Ascending aorta (tissue), 2 donors: ENCODE measurements at regions not wholly inside any gene's neighbourhood (a gene's known extent, or its start where the extent isn't known, plus 50 kb on each side); places are given as distances from the start of the nearest gene placed in this dataset.

ENCODE experiments used
- DNase-seq, 2 donors: peaks; one replicate each; pipeline ENCODE4 v3.0.0-alpha.2; 2019; ENCODE audit warnings: low spot score in 2 of 2
- H3K27ac ChIP-seq, 2 donors: fragments of 200-600 bp; sonication (generic); one replicate each; pipeline ENCODE4 v1.5.1; 2016 to 2017; ENCODE audit warnings: mild to moderate bottlenecking in 1 of 2
- H3K27me3 ChIP-seq: fragments of 200-600 bp; sonication (generic); one replicate; pipeline ENCODE4 v1.5.1; 2017
- H3K36me3 ChIP-seq, 2 donors: fragments of 200-600 bp; sonication (generic); one replicate each; pipeline ENCODE4 v1.5.1; 2016
- H3K4me1 ChIP-seq, 2 donors: fragments of 200-600 bp; sonication (generic); one replicate each; pipeline ENCODE4 v1.5.1; 2016 to 2017; ENCODE audit warnings: mild to moderate bottlenecking in 1 of 2
- H3K4me3 ChIP-seq, 2 donors: fragments of 200-600 bp; sonication (generic); one replicate each; pipeline ENCODE4 v1.5.1; 2016 to 2017; ENCODE audit warnings: mild to moderate bottlenecking in 1 of 2
- H3K9me3 ChIP-seq, 2 donors: fragments of 200-600 bp; sonication (generic); one replicate each; pipeline ENCODE4 v1.5.1; 2016
- CTCF ChIP-seq, 3 experiments: fragments of 200-600 bp in 2 of 3; fragments of 450-650 bp in 1 of 3; sonication (generic) in 2 of 3; IDR thresholded peaks; one replicate each; pipeline ENCODE4 v1.5.1; 2016 to 2019; ENCODE audit warnings: antibody characterized with exemption in 3 of 3, mild to moderate bottlenecking in 1 of 3, moderate library complexity in 1 of 3
- intact Hi-C: fragments of 100-400 bp; cut with DNase I; formaldehyde crosslinking; loops from one replicate; pipeline ENCODE4 v1.15.1; 2023

GRCh38 chr20:7178004-7178403 lies 410.5 kb downstream of the BMP2 start:
- Histone ChIP-seq H3K4me1 (no peaks in the 10 kb centered on the region), H3K27me3 (no peaks in the 10 kb centered on the region)
- intact Hi-C loops = no loop called here

GRCh38 chr20:7180256-7181045 lies 413.0 kb downstream of the BMP2 start:
- DNase-seq = no peak
- H3K4me1 ChIP-seq = no peaks in the 10 kb centered on the region
- H3K27me3 ChIP-seq = no peaks in the 10 kb centered on the region
- no peak overlapping the region for H3K4me3 ChIP-seq
- TF ChIP-seq CTCF (IDR thresholded peaks at IDR 0.05) = no peak
- intact Hi-C loops = no loop called here
- H3K36me3 ChIP-seq = no peaks in the 10 kb centered on the region
- H3K27ac ChIP-seq = no peak overlapping the region
- no peaks in the 10 kb centered on the region for H3K9me3 ChIP-seq

More at GRCh38 chr20:7178004-7178403, 410.5 kb downstream of the BMP2 start:
- DNase-seq = no peak
- Histone ChIP-seq H3K9me3 (no peaks in the 10 kb centered on the region), H3K4me3 (no peak overlapping the region), H3K36me3 (no peaks in the 10 kb centered on the region), H3K27ac (no peak overlapping the region)
- TF ChIP-seq CTCF (IDR thresholded peaks at IDR 0.05) = no peak

- Histone ChIP-seq H3K27me3 (no peaks in the 10 kb centered on the region), H3K27ac (no peak overlapping the region), H3K9me3 (no peaks in the 10 kb centered on the region), H3K36me3 (no peaks in the 10 kb centered on the region), H3K4me1 (no peaks in the 10 kb centered on the region), H3K4me3 (no peak overlapping the region)
- no peak for DNase-seq
- intact Hi-C loops = no loop called here
- TF ChIP-seq CTCF (IDR thresholded peaks at IDR 0.05) = no peak
Measured at GRCh38 chr20:7189231-7189630, 421.7 kb downstream of the BMP2 start.

- TF ChIP-seq CTCF (IDR thresholded peaks at IDR 0.05) = no peak
- Histone ChIP-seq H3K4me1 (no peaks in the 10 kb centered on the region), H3K27me3 (no peaks in the 10 kb centered on the region), H3K4me3 (no peak overlapping the region), H3K9me3 (no peaks in the 10 kb centered on the region), H3K36me3 (no peaks in the 10 kb centered on the region), H3K27ac (no peak overlapping the region)
- DNase-seq = no peak
- intact Hi-C loops = no loop called here
Measured at GRCh38 chr20:7193681-7194080, 426.2 kb downstream of the BMP2 start.

- DNase-seq = no peak
- H3K4me1 ChIP-seq = no peaks in the 10 kb centered on the region
- intact Hi-C loops = no loop called here
- no peaks in the 10 kb centered on the region for H3K9me3 ChIP-seq
- no peaks in the 10 kb centered on the region for H3K36me3 ChIP-seq
- no peak overlapping the region for H3K27ac ChIP-seq
- no peaks in the 10 kb centered on the region for H3K27me3 ChIP-seq
- no peak for TF ChIP-seq CTCF (IDR thresholded peaks at IDR 0.05)
- H3K4me3 ChIP-seq = no peak overlapping the region
Measured at GRCh38 chr20:7195704-7196103, 428.2 kb downstream of the BMP2 start.
